GM19238 (cell line): ENCODE measurements at regions not wholly inside any gene's neighbourhood (a gene's known extent, or its start where the extent isn't known, plus 50 kb on each side); places are given as distances from the start of the nearest gene placed in this dataset.

Source experiments
- DNase-seq: peaks from one replicate; pipeline ENCODE4 v3.0.0; 2011; ENCODE audit warnings: low spot score; ENCODE audit not compliant: insufficient read length

DNA sequence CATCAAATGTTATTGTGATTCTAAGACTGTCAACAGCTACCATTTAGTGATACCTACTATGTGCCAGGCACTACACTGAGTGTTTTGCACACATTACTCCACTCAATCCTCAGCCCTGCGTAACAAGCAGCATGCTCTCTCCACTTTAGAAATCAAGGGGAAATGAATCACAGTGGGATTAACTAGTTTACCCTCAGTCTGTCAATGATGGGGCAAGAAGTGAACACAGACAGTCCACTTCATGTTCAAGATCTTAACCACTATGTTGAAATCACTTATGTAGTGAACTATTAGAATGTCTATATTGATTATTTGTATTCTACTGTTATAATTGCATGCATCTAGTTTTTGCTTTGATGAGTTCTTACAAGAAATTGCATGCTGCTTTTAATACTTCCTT is 165.3 kb downstream of the LTN1 start:
- no peak for DNase-seq

DNA sequence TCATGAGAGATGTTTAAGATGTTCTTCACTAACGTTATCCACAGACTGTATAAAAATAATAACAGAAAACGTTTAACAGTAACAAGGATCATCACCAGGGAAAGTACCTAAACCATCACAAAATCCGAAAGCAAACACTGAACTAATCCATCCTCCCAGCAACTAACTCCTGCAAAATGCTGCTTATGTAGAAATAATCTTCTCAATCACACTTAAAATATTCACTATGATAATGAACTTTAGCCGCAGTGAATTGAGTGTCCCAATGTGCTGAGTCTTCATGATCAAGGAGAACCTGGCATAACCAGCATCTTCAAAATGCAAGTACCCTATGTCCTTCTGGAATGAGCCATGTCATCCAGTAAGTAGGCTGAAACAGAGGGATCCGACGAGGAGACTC is 166.1 kb downstream of the LTN1 start:
- DNase-seq, result no peak

DNA sequence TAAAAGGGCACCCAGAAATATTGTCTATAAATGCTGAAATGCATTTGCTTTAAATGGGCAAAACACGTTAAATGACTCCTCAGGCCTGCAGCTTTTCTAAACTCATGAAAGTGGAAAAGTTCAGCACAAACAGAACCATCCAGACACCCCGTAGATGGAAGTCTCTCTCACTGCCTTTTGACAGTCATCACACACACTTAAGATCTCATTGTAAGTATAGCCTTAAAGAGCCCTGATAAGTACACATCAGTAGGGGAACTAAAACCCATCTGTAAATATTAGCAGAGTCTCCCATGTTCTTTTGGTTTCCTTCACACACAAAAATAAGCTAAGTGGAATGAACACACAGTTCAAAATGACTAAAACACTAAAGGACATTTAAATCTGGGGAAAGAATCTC is 166.7 kb downstream of the LTN1 start:
- no peak for DNase-seq

DNA sequence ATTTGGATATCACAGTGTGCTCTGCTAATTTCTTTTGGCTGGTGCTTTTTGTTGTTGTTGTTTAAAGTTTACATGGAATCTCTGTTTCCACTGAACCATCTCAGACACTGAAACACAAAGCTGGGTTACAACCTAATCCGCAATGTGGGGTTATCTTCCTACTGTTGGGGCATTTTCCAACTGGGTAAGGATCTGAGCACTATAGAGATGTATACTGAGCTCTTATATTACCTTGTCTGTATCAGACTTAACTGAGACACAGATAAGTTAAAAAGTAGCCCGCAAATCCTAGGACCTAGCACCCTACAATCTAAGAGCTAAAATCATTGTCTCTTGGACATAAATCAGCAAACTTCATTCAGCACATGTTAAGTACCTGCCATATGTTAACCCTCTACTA is 169.2 kb downstream of the LTN1 start:
- DNase-seq, result no peak

DNA sequence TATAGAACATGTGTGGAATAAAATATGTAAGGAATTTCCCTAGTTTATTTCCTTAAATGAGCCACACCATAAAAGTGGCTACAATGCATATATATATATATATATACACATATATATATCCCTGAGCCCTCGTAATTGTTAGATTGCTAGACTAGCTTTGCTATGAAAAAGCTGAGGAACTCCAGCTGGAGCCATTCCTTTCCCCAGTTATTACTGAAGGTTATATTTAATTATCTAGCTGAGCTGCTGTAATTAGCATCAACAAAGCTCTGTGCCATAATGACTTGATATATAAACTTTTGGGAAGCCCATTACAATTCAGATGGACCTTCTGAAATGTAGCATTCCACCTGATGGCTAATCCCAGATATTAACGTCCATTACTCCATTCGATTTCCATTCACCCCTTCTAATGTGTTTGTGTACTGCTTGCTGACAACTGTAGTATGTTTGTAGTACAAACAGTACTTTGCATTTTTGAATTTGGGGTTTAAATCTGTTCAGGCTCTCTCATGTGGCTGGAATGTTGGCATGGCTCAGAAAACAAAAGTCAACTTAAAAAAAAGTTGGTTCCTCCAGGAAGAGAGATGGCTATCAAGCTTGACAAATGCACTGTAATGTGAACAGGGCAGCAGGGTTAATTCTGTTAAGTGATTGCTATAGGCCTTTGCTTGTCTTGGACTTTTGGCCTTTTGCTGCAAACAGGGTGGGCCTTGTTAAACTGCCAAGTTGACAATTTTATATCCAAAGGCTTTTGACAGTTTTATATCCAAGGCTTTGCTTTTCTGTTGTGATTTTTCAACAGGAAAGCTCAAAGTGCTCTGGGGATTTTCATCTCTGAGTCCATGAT is 170.0 kb downstream of the LTN1 start:
- no peak for DNase-seq

DNA sequence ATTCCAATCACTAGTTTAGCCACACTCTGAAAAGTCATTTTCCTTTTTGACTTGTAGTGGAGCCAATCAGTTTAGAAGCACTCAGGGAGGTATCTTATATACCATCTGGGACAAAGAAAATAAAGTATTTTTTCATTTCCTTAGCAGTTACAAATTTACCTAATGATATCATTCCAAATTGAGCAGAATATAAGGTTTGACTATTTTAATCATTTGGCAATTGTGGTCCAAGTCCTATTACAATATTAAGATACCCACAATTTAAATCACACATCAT is 170.6 kb downstream of the LTN1 start:
- DNase-seq, result no peak

DNA sequence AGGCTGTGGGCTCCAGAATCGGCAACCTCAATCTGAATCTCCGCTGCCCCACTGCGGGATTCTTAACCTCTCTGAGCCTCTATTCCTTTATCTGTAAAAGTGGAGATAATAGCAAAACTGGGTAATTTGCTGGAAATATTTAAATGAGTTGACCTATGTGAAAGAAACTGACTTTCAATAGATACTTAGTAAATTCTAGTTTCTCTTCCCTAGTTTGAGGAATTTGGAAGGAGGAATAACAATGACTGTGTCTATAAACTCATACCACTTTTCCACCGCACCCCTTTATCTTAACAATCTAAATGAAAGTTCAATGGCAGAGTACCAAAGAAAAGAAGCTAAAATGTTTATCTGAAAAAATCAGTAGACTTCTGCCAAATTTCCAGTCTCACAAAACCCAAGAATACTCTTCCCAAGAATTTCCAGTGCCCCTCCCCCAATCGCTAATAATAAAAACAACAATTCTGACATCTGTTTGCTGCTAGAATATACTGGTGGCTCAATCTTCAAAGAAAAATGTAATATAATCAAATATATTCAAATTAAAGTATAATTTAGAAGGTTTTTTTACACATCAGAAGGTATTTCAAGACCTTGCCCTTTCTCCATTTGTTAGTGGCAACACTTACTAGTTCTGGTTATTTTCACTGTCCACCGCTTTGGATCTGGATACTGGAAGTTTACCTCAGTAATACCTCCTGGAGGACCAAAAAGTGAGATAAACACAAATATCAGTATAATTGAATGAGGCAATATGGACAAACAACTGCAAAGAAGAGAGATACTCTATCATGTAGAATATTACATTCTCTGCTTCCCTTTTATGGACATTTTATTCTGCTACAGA is 171.2 kb downstream of the LTN1 start:
- no peak for DNase-seq

DNA sequence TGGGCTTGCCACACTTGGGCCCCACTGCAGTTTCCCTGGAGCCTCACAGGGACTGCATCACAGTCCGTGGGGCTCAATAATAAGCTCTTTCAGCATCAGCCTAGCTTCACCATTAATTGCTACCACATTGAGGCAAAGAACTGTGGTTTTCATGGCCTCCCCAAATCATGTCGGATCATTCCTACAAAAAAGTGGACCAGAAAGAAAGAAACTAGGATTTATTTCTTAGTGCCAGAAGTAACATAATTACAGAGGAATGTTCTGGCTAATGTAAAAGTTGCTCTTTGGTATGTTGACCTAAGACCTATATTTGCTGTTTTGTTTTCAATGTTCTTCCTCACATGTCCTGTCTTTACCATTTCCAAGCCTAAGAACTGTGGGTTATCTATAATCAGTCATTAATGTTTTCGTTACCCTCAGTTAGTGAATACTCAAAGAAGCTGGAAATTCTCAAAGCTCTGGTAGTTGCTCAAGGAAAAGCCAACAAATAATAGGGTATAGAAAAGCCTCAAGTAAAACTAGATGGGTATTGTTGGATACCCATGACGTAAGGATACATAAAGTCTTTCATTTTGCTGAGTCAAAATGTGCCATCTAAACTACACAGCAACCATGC is 173.9 kb downstream of the LTN1 start:
- DNase-seq, result no peak

DNA sequence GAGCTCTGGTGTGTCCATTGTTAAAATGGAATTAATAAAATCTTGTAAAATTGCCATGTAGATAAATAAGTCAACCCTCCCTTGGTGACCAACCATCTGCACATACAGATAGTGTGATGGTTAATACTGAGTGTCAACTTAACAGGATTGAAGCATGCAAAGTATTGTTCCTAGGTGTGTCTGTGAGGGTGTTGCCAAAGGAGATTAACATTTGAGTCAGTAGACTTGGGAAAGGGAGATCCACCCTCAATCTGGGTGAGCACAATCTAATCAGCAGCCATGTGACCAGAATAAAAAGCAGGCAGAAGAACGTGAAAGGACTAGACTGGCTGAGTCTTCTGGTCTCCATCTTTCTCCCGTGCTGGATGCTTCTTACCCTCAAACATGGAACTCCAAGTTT is 174.8 kb downstream of the LTN1 start:
- DNase-seq, result no peak

DNA sequence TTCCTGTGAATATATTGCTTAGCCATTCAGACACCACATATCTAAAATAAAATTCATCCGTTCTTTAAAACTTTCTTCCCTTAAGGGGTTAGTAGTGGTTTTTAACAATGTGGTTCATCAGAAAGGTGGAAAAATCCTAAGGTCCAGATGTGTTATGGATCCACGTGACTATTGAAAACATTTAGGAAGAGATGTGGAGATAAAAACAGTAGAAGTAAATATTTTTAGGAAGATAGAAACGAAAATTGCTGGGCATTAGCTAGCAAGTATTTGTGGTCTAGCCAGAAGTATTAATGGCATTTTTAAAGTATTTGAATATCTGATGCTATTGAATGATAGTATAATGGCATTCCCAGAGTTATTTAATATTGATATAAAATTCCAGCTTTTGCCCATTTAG is 180.8 kb downstream of the LTN1 start:
- no peak for DNase-seq

DNA sequence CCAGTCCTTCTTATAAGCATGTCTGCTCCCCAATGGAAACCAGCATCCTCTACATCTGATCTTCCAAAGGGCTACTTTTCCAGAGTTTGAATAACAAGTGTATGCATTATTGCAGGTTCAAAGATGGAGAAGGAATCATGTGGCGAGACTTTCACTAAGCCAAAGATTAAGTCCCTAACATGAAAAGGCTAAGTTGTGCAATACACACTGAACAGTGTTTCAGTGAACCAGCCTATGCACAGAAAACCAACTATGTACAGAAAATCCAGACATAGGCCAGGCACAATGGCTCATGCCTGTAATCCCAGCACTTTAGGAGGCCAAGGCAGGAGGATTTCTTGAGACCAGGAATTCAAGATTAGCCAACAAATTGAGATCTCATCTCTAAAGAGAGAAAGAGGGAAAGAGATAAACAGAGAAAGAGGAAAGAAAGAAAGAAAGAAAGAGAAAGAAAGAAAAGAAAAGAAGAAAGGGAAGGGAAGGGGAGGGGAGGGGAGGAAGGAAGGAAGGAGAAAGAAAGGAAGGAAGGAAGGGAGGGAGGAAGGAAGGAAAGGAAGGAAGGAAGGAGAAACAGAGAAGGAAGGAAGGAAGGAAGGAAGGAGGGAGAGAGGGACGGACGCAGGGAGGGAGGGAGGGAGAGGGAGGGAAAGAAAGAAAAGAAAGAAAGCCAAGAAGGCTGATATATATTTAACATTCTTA is 181.7 kb downstream of the LTN1 start:
- no peak for DNase-seq

DNA sequence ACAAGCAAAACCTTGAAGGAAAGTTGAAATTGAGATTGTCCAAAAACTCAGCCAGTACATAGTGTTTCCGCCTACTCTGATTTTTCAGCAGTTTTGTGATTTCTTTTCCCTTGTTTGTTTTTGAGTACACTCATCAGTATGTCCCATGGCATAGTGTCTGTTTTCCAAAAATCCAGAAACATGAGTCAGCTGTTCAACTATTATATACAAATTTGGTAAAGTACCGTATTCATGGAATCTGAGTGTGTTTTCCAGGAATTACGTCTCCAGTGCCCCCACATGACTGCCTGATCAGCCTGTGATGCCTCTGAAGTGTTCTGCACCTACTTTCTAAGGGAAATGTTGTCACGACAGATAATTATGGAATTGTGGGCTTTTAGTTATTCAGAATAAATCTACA is 186.8 kb downstream of the LTN1 start:
- DNase-seq, result no peak

DNA sequence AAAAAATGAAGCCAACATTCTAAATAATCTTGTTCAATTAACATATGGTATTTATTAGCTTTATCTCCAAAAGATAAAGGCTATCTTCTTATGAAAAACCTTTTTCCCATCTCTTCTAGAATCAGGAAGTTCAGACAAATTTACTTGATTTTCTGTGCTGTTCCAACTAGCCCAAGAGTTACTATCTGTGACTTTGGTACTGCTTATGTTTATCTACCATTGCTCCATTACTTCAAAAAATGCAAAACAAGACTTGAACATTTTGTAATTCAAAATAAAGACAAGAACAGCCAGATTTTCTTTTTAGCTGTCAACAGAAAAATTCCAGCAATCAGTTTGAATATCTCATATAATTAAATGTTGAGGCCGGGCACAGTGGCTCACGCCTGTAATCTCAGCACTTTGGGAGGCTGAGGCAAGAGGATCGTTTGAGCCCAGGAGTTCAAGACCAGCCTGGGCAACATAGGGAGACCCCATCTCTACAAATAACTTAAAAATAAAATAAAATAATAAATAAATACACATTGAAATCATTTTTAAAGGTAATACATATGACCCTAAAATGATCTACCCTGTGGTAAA is 188.5 kb downstream of the LTN1 start:
- no peak for DNase-seq

DNA sequence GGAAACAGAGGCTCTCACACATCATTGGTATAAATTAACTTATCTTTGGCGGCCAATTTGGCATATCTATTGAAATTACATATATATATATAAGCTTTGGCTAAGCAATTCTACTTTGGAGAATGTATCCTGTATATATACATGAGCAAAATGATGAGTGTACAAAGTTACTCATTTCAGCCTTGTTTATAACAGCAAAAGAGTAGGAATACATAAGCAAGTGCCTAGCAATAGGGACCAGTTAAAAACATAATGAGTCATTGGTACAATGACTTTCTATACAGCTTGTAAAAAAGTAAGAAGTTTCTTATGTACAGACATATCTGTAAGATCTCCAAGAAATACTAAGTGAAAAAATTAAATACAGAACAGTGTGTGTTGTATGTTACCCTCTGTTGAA is 190.8 kb downstream of the LTN1 start:
- no peak for DNase-seq

DNA sequence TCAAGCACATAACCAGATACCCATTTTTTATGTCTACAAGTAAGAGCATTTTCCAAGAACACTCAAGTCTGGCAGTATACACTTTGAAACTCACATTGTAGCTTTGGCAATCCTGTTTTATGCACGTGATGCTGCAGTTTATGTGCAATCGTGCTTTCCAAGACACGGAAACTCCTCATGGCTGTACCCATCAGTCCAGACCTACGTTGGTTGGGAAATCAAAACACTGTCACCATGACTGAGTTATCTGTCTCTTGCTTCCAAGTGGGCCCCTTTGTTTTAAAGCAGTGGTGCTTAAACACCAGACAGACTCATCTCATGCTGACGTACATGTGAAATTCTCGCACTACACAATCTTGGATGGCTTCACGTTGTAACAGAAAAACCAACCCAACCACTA is 192.8 kb downstream of the LTN1 start:
- DNase-seq, result no peak

DNA sequence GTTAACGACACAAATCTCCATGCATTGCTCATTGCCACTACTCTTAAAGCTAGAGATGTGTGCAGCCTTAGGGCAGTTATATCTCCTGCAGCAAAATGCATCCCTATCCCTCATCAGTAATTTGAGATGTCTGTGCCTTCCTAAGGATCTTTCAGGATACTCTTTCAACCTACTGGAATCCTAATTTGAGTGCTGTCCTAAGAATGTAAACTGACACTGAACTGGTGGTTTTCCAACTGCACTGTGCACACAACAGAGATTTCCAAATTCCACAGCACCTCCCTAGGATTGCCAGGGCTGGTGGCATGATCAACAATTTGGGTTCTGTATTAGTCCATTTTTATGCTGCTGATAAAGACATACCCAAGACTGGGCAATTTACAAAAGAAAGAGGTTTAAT is 193.9 kb downstream of the LTN1 start:
- no peak for DNase-seq

DNA sequence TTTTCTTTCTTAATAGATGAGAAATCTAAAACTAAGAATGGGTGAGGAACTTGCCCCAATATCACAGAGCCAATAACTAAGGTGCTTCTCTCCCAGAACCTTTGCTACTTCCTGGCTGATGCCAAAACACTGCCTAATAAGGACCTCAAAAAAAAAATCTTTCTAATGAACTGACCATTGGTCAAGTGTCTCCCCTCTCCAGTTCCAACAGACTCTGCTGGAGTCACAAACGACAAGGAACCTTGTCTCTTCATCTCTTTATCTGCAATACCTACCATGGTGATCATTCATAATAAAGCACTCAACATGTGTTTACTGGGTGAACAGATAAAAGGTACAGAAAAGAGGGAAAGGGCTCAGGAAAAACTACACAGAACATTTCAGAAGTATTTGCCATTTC is 197.4 kb downstream of the LTN1 start:
- DNase-seq, result no peak

DNA sequence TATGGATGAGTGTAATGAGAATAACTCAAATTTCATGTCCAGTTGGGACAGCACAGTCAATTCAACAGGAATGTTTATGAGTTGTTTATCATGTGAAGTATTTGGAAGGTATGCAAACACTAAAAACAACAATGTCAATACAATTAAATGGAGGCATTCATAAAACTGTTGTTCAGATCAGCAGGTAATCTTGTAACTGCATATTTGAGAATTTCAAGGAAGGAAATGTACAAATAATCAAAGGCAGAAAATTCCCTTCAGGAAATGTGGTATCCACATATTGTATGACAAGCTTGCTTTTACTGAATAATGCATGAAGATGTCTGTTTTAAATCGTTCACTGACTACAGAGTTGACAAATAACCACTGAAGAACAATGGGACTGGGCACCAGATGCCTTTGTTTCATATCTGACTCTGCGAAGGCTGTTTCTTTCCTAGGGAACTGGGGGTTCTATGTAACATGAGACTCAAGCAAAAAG is 198.3 kb downstream of the LTN1 start:
- DNase-seq, result no peak

DNA sequence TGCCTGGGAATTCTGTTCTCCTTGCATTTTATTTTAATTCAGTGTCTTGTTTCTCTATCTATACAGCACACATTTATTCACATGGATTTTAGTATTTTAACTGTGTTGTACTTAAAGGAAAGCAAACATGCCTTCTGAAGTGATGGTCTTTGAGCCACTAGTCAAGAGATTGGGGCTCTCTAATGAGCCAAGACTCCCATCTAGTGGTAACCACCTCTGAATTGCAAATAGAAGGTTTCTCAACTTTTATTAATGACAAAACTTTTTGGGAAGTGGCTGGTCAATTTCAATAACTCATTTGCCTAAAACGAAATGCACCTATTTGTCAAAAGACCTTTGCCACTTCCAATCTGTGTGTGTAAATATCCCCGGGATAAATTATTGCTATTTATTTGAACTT is 199.6 kb downstream of the LTN1 start:
- DNase-seq, result no peak

DNA sequence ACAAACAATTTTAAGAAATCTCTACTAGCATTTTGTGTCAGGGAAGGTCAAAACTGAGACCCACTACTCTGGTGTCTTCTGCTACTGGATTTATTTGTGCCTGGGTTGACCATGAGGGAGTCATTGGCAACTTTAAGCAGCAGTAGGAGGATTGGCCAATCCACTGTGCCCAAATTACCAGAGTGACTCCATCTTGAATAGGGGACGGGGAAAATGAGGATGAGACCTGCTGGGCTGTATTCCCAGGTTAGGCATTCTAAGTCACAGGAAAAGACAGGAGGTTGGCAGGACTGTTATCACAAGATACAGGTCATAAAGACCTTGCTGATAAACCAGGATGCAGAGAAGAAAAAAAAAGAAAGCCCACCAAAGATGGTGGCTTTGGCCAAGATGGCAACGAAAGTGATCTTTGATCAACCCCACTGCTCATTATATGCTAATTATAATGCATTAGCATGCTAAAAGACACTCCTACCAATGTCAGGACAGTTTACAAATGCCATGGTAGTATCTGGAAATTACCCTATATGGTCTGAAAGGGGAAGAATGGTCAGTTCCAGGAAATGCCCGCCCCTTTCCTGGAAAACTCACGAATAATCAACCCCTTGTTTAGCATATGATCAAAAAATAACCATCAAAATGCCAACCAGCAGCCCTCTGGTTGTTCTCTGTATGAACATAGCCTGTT is 200.9 kb downstream of the LTN1 start:
- DNase-seq, result no peak

DNA sequence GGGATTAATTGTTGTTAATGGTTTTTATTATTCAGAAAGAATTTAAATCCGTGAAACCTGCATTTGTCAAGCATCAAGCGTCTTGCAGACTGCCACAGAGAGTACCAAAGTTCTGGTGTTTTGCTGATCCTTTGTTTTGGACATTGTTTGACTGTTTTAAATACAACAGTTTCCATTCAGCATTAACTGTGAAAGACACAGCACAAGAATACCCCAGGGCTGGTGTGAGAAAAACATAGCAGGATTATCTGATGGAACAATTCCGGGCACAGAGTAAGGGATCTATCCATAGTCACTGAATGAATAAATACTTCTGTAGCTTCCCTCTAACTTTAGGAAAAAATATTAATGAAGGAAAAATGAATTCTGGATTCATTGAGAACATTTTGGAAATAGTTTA is 202.3 kb downstream of the LTN1 start:
- no peak for DNase-seq
